Smooth muscle cell (in vitro differentiated cells): ENCODE measurements at regions not wholly inside any gene's neighbourhood (a gene's known extent, or its start where the extent isn't known, plus 50 kb on each side); places are given as distances from the start of the nearest gene placed in this dataset.

Source experiments
- DNase-seq: peaks from one replicate; lab custom pipeline; 2025; ENCODE audit not compliant: unreplicated experiment; lab: John Stamatoyannopoulos, UW
- H2AFZ ChIP-seq: fragments of 200-600 bp; sonication (generic); 2 replicates; pipeline ENCODE4 v1.6.0; 2016; ENCODE audit warnings: antibody characterized with exemption, low read depth, mild to moderate bottlenecking
- H3F3A ChIP-seq: fragments of 200-600 bp; sonication (generic); 2 replicates; pipeline ENCODE4 v1.6.0; 2017; ENCODE audit warnings: antibody characterized with exemption, low read depth
- H3K27ac ChIP-seq: fragments of 200-600 bp; sonication (generic); 2 replicates; pipeline ENCODE4 v1.5.1; 2016; ENCODE audit warnings: low read depth, mild to moderate bottlenecking
- H3K27me3 ChIP-seq: fragments of 200-600 bp; sonication (generic); 2 replicates; pipeline ENCODE4 v1.6.1; 2016; ENCODE audit warnings: low read depth, mild to moderate bottlenecking
- H3K36me3 ChIP-seq: fragments of 200-600 bp; sonication (generic); 2 replicates; pipeline ENCODE4 v1.5.1; 2016; ENCODE audit warnings: low read depth
- H3K4me1 ChIP-seq: fragments of 200-600 bp; sonication (generic); 2 replicates; pipeline ENCODE4 v1.5.1; 2016; ENCODE audit warnings: low read depth
- H3K4me2 ChIP-seq: fragments of 200-600 bp; sonication (generic); 2 replicates; pipeline ENCODE4 v1.6.0; 2016; ENCODE audit warnings: mild to moderate bottlenecking
- H3K4me3 ChIP-seq: fragments of 200-600 bp; sonication (generic); 2 replicates; pipeline ENCODE4 v1.5.1; 2016; ENCODE audit warnings: mild to moderate bottlenecking
- H3K79me2 ChIP-seq: fragments of 200-600 bp; sonication (generic); 2 replicates; pipeline ENCODE4 v1.6.0; 2016; ENCODE audit warnings: low read depth, mild to moderate bottlenecking
- H3K9ac ChIP-seq: fragments of 200-600 bp; sonication (generic); 2 replicates; pipeline ENCODE4 v1.6.0; 2016; ENCODE audit warnings: low read depth
- H3K9me3 ChIP-seq: fragments of 200-600 bp; sonication (generic); replicated peaks from 2 replicates; pipeline ENCODE4 v1.5.1; 2016; ENCODE audit warnings: low read depth
- H4K20me1 ChIP-seq: fragments of 200-600 bp; sonication (generic); 2 replicates; pipeline ENCODE4 v1.6.0; 2016; ENCODE audit warnings: low read depth
- CTCF ChIP-seq: fragments of 200-600 bp; sonication (generic); IDR thresholded peaks from 2 replicates; pipeline ENCODE4 v1.5.1; 2017; ENCODE audit warnings: borderline replicate concordance, mild to moderate bottlenecking, antibody characterized with exemption; ENCODE audit not compliant: insufficient read depth, poor library complexity, severe bottlenecking
- WGBS: methylation state at CpG from one replicate; pipeline ENCODE4 v1.1.7; 2016; ENCODE audit warnings: low lambda C conversion rate; 5-methylcytosine and 5-hydroxymethylcytosine counted together

GRCh38 chr2:8088810-8089209 is 593.0 kb upstream of the ID2 start:
- Histone ChIP-seq H3K27ac (peak overlapping the region; percentile 30), H3F3A (peaks cover 24% of the 10 kb centered on the region), H3K27me3 (no peaks in the 10 kb centered on the region), H2AFZ (no peak overlapping the region), H3K4me2 (no peak overlapping the region), H3K36me3 (no peaks in the 10 kb centered on the region), H3K79me2 (no peaks in the 10 kb centered on the region), H4K20me1 (no peaks in the 10 kb centered on the region), H3K9ac (no peak overlapping the region), H3K4me3 (no peak overlapping the region), H3K9me3 (no peaks in the 10 kb centered on the region), H3K4me1 (no peaks in the 10 kb centered on the region)
- no peak for DNase-seq
- 100% methylated on average over 1 of the region's 1 CpG for WGBS
- no peak for TF ChIP-seq CTCF

- Histone ChIP-seq H3K9me3 (no peaks in the 10 kb centered on the region), H3F3A (peaks cover 24% of the 10 kb centered on the region), H3K4me2 (peak overlapping the region; percentile 55), H2AFZ (no peak overlapping the region), H4K20me1 (no peaks in the 10 kb centered on the region), H3K36me3 (no peaks in the 10 kb centered on the region), H3K79me2 (no peaks in the 10 kb centered on the region), H3K27me3 (no peaks in the 10 kb centered on the region), H3K27ac (peak overlapping the region; percentile 39), H3K9ac (no peak overlapping the region), H3K4me3 (no peak overlapping the region), H3K4me1 (no peaks in the 10 kb centered on the region)
- WGBS, result 7% methylated on average over 7 of the region's 7 CpGs
- no peak for DNase-seq
- TF ChIP-seq CTCF, result no peak
These were observed 592.3 kb upstream of the ID2 start for GRCh38 chr2:8089596-8089995.

GRCh38 chr2:8090748-8091700 is 590.8 kb upstream of the ID2 start:
- no peaks in the 10 kb centered on the region for H3K4me1 ChIP-seq
- H3K9ac ChIP-seq, result no peak overlapping the region
- H3K79me2 ChIP-seq, result no peaks in the 10 kb centered on the region
- peak overlapping the region; percentile 22 for H3K4me2 ChIP-seq
- no peaks in the 10 kb centered on the region for H3K9me3 ChIP-seq
- H2AFZ ChIP-seq, result no peak overlapping the region
- H3K4me3 ChIP-seq, result no peak overlapping the region
- H3K27me3 ChIP-seq, result no peaks in the 10 kb centered on the region
- WGBS, result 64% methylated on average over 5 of the region's 5 CpGs
- no peaks in the 10 kb centered on the region for H4K20me1 ChIP-seq
- no peaks in the 10 kb centered on the region for H3K36me3 ChIP-seq
- TF ChIP-seq CTCF, result no peak
- peak overlapping the region; percentile 74 for H3K27ac ChIP-seq
- H3F3A ChIP-seq, result peaks cover 24% of the 10 kb centered on the region
- DNase-seq, result no peak
